Nephron (organoid): ENCODE measurements at regions not wholly inside any gene's neighbourhood (a gene's known extent, or its start where the extent isn't known, plus 50 kb on each side); places are given as distances from the start of the nearest gene placed in this dataset.

ENCODE experiments used
- H3K27ac Mint-ChIP-seq, 3 experiments: 2 replicates each; pipeline ENCODE4 v1.8.0; 2020; ENCODE audit warnings: mixed read lengths in 3 of 3, mild to moderate bottlenecking in 2 of 3, moderate library complexity in 1 of 3
- H3K27me3 Mint-ChIP-seq: 2 replicates; pipeline ENCODE4 v1.8.0; 2021; ENCODE audit warnings: low read depth, mild to moderate bottlenecking, moderate library complexity, mixed read lengths
- H3K36me3 Mint-ChIP-seq: 2 replicates; pipeline ENCODE4 v1.8.0; 2020; ENCODE audit warnings: low read depth, mixed read lengths
- H3K4me1 Mint-ChIP-seq: 2 replicates; pipeline ENCODE4 v1.8.0; 2020; ENCODE audit warnings: mixed read lengths
- H3K4me3 Mint-ChIP-seq, 3 experiments: 2 replicates each; pipeline ENCODE4 v1.8.0; 2020; ENCODE audit warnings: mild to moderate bottlenecking in 3 of 3, mixed read lengths in 3 of 3, moderate library complexity in 2 of 3
- H3K9me3 Mint-ChIP-seq: 2 replicates; pipeline ENCODE4 v1.8.0; 2020; ENCODE audit warnings: mixed read lengths
- TF ChIP-seq, protein P1 (sequence below), 3 experiments: fragments of 200-600 bp; sonication (generic); IDR thresholded peaks; one replicate each; pipeline ENCODE4 v1.5.0; 2021; ENCODE audit warnings: antibody characterized with exemption in 3 of 3; ENCODE audit not compliant: unreplicated experiment in 3 of 3

DNA sequence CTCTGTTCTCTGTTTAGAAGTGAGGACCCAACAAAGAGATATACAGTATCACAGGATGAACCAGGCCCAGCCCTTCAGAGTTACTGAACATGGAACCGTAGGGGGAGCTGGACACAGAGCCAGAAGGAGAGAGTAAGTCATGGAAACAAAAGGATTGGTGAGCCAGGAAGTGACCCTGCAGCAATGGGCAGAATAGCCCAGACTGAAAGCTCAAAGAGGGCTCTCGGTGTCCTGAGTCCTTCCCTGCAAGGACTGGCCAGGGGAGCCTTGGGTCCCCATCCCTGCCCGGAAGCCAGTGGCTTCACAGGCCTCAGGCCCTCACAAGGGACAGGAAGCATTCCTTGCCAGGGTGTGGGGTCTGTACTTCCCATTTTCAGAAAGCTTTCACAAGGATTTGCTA, 150.6 kb downstream of the SPATA19 start:
- Mint-ChIP-seq H3K4me1 (no peaks in the 10 kb centered on the region), H3K9me3 (no peaks in the 10 kb centered on the region), H3K4me3 (no peak overlapping the region), H3K27ac (no peak overlapping the region), H3K27me3 (peaks cover 11% of the 10 kb centered on the region), H3K36me3 (no peaks in the 10 kb centered on the region)
- TF ChIP-seq, protein P1, sequence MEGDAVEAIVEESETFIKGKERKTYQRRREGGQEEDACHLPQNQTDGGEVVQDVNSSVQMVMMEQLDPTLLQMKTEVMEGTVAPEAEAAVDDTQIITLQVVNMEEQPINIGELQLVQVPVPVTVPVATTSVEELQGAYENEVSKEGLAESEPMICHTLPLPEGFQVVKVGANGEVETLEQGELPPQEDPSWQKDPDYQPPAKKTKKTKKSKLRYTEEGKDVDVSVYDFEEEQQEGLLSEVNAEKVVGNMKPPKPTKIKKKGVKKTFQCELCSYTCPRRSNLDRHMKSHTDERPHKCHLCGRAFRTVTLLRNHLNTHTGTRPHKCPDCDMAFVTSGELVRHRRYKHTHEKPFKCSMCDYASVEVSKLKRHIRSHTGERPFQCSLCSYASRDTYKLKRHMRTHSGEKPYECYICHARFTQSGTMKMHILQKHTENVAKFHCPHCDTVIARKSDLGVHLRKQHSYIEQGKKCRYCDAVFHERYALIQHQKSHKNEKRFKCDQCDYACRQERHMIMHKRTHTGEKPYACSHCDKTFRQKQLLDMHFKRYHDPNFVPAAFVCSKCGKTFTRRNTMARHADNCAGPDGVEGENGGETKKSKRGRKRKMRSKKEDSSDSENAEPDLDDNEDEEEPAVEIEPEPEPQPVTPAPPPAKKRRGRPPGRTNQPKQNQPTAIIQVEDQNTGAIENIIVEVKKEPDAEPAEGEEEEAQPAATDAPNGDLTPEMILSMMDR (IDR thresholded peaks at IDR 0.05; ENCODE audit: unreplicated experiment in 3 of 3): no peak

- H3K27ac Mint-ChIP-seq: no peak overlapping the region
- no peaks in the 10 kb centered on the region for H3K4me1 Mint-ChIP-seq
- TF ChIP-seq, protein P1 (IDR thresholded peaks at IDR 0.05; ENCODE audit: unreplicated experiment in 3 of 3): no peak
- no peak overlapping the region for H3K4me3 Mint-ChIP-seq
- peaks cover 7% of the 10 kb centered on the region for H3K27me3 Mint-ChIP-seq
- no peaks in the 10 kb centered on the region for H3K36me3 Mint-ChIP-seq
- H3K9me3 Mint-ChIP-seq: no peaks in the 10 kb centered on the region
These were observed 152.2 kb downstream of the SPATA19 start for GRCh38 chr11:133693110-133693509.

DNA sequence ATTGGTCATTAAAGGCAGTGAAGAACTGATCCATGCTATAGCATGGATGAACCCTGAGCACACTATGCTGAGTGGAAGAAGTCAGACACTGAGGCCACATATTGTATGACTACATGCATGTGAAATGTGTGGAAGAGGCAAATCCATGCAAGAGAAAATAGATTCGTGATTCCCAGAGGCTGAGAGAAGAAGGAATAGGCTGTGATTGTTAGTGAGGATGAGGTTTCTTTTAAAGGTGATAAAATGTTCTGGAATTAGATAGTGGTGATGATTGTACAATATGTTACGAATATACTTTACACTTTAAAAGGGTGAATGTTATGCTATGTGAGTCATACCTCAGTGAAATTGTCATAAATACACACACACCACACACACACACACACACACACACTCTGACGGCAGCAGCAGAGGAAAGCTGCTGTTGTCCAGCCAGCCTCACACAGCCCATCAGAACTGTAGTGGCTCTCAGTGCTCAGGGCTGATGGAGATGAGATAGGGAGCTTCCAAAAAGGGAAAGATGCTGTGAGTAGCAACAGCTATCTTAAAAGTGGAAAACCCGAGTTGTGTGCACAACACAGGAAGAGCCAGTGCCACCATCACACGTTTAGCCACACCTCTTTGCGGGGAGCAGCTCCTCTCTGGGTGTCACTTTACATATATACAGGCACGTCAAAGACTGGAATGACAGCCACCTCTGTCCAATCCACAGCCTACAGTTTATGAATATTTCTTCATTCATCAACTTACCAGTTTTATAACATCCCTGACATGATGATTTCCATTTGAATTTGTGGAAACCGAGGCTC, 153.0 kb downstream of the SPATA19 start:
- Mint-ChIP-seq H3K9me3 (no peaks in the 10 kb centered on the region), H3K27ac (no peak overlapping the region), H3K4me1 (no peaks in the 10 kb centered on the region), H3K4me3 (no peak overlapping the region), H3K36me3 (no peaks in the 10 kb centered on the region), H3K27me3 (peaks cover 7% of the 10 kb centered on the region)
- TF ChIP-seq, protein P1 (IDR thresholded peaks at IDR 0.05; ENCODE audit: unreplicated experiment in 3 of 3): no peak

GRCh38 chr11:133687781-133688180, 155.5 kb upstream of the OPCML start:
- Mint-ChIP-seq H3K27ac (no peak overlapping the region), H3K27me3 (peaks cover 5% of the 10 kb centered on the region), H3K9me3 (no peaks in the 10 kb centered on the region), H3K36me3 (no peaks in the 10 kb centered on the region), H3K4me3 (no peak overlapping the region), H3K4me1 (no peaks in the 10 kb centered on the region)
- TF ChIP-seq, protein P1 (IDR thresholded peaks at IDR 0.05; ENCODE audit: unreplicated experiment in 3 of 3): no peak

GRCh38 chr11:133681901-133682300, 149.6 kb upstream of the OPCML start:
- H3K9me3 Mint-ChIP-seq: no peaks in the 10 kb centered on the region
- no peak overlapping the region for H3K4me3 Mint-ChIP-seq
- TF ChIP-seq, protein P1 (IDR thresholded peaks at IDR 0.05; ENCODE audit: unreplicated experiment in 3 of 3): peak in 1 of 3 experiments; percentile 12
- H3K27me3 Mint-ChIP-seq: peaks cover 44% of the 10 kb centered on the region
- no peaks in the 10 kb centered on the region for H3K36me3 Mint-ChIP-seq
- no peak overlapping the region for H3K27ac Mint-ChIP-seq
- peaks cover 20% of the 10 kb centered on the region for H3K4me1 Mint-ChIP-seq

GRCh38 chr11:133679896-133680295, 147.6 kb upstream of the OPCML start:
- TF ChIP-seq, protein P1 (IDR thresholded peaks at IDR 0.05; ENCODE audit: unreplicated experiment in 3 of 3): no peak
- H3K9me3 Mint-ChIP-seq: no peaks in the 10 kb centered on the region
- H3K4me3 Mint-ChIP-seq: no peak overlapping the region
- H3K36me3 Mint-ChIP-seq: no peaks in the 10 kb centered on the region
- H3K4me1 Mint-ChIP-seq: peaks cover 20% of the 10 kb centered on the region
- peaks cover 44% of the 10 kb centered on the region for H3K27me3 Mint-ChIP-seq
- H3K27ac Mint-ChIP-seq: no peak overlapping the region
